ENCODE measurements at regions not wholly inside any gene's neighbourhood (a gene's known extent, or its start where the extent isn't known, plus 50 kb on each side); places are given as distances from the start of the nearest gene placed in this dataset.

DNA sequence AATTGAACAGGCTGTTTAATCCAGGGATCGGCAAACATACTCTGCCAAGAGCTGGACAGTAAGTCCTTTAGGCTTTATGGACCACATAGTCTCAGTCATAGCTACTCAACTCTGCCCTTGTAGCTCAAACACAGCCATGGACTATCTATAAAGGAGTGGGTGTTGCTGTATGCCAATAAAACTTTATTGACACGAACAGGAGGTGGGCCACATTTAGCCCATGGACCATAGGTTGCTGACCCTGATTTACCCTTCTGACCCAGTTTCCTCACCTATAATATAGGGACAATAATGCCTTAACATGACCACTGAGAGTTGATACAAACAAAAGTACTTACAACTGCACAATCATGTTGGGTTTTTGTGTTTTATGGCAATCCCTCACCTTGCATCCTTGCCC lies 257.0 kb upstream of the SDK2 start:
- no peak for TF ChIP-seq EZH2 (IDR thresholded peaks at IDR 0.05)
- TF ChIP-seq POLR2AphosphoS5 (IDR thresholded peaks at IDR 0.05; ENCODE audit: borderline replicate concordance, low read depth, low read length), result no peak

Measured in SK-N-MC (cell line).